GM18505 (cell line): ENCODE measurements at regions not wholly inside any gene's neighbourhood (a gene's known extent, or its start where the extent isn't known, plus 50 kb on each side); places are given as distances from the start of the nearest gene placed in this dataset.

ENCODE experiments used
- ATAC-seq: cut with Tn5 transposase; IDR thresholded peaks from one replicate; pipeline ENCODE4 v1.9.1; 2021; ENCODE audit not compliant: unreplicated experiment
- POLR2A ChIP-seq: IDR thresholded peaks from 4 replicates; pipeline ENCODE4 v1.6.1; 2011; ENCODE audit warnings: borderline replicate concordance; ENCODE audit not compliant: insufficient read depth, insufficient read length; ENCODE audit errors: extremely low read depth

DNA sequence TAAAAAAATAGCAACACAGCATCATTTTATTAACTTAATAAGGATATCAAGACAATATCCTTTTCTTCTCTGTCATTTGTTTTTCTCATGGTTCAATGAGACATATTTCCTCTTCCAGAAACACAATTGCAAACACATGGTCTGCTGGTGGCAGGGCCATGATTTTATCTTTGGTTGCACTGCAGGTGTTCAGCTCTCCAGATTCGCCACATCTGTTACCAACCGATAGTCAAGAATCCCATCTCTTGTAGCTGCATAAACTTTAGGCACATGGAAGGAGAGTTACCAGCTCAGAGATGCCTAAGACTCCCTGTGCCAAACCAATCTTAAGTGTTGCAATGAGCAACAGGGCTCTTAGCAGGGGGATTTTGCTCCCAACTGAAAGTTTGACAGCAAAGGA, 1303.2 kb upstream of the CELF4 start:
- no peak for ATAC-seq
- no peak for TF ChIP-seq POLR2A

DNA sequence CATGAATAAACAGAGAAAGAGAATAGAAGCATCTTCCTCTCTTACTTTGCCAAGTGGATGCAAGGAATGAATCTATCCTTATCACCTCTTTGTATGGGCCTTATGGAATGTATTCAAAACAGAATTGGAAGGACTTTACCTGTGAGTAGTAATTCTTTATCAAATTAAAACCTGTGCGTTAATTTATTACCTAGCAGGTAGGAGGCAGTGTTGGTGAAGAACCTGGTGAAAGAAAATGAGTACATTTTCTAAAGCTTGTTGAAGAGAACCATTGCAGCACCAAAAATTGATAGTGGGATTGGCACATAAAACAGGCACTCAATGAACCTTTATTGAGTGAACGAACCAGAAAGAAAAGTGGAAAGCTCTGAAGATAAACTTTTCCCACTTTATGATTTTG, 1302.1 kb upstream of the CELF4 start:
- TF ChIP-seq POLR2A, result no peak
- no peak for ATAC-seq

DNA sequence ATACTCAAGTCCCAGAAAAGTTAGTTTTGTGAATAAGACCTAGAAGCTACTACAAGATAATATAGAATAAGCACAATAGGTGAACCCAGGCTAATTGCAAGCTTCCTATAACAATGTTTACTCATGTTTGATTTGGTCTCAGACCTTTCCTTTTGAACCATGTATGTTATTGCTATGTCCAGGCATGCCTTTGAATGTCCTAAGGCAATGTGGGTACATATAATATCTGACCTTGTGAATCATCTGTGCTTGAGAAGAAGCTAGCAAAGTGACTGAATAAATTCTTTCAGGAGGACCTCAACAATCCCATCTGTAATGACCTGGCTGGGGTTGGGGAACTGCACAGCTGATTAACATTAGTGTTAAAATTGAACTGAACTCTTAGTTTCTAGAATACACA, 1285.9 kb upstream of the CELF4 start:
- TF ChIP-seq POLR2A, result no peak
- no peak for ATAC-seq

DNA sequence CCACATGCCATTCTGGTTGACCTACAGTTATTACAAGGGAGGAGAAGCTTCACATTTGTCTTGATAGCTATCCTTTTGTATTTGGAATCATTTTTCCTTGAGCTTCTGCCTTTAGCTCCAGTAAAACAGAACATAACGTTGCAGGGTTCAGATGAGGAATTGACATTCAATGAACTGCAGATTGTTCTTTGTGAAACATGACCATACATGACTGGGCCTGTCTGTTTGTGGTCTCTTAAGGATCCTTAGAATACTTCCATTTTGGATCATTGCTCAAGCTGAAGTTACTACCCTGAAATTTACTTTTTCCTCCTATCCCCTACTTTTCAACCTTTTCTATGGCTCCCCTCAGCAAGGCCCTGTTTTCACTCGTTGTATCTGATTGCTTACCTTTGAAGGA, 1281.7 kb upstream of the CELF4 start:
- ATAC-seq, result no peak
- no peak for TF ChIP-seq POLR2A

DNA sequence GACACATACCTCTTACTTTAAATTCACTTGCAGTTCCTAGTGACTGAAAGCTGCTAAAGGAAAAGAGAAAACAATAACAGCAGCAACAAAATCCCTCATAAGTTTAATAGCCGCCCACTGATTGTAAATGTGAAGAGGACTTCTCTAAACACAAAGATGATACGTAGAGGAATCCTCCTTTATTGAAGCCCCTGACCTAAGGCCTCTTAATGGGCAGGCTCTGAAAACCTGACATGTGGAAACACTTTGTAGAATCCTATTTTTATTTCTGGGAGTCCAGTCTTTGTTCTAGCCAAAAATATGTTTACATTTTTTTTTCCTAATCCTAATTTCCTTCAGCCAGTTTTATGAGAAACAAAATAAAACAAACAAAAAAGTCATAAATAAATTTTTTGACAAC, 1277.7 kb upstream of the CELF4 start:
- TF ChIP-seq POLR2A, result no peak
- no peak for ATAC-seq

DNA sequence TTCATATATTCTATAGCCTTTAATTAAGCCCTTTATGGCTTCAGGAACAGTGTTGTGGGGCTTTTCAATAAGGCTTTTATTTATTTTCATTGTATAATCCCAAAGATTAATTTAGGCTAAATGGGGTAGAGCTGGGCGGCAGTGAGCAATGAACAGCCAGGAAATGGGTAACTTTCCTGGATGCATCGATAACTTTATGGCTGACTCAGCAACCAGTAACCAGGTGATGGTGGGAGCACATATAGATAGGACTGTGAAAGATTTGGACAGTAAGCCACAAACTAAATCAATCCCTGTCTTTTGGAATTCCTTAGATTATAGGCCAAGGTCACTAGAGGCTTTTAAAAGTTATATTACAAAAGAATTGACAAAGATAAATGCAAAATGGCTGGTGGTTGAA, 1260.6 kb upstream of the CELF4 start:
- TF ChIP-seq POLR2A, result no peak
- ATAC-seq, result no peak

DNA sequence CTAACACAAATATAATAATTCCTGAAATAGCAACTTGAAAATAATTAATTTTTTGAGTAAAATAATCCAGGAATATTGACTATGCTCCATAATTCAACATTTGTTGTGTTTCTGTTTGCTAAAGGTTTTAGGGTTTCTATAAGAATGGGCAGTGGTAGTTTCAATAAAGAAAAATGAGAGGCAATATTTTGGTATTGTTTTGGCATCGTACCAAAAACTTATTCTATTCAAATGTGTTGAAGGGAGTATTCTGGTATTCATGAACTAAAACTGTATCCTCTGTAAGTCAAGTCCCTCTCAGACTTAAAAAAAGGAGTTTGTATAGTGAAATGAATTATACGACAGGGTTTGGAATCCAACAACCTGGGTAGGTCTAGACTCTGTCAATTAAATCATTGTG, 1245.6 kb upstream of the CELF4 start:
- no peak for ATAC-seq
- TF ChIP-seq POLR2A, result no peak

DNA sequence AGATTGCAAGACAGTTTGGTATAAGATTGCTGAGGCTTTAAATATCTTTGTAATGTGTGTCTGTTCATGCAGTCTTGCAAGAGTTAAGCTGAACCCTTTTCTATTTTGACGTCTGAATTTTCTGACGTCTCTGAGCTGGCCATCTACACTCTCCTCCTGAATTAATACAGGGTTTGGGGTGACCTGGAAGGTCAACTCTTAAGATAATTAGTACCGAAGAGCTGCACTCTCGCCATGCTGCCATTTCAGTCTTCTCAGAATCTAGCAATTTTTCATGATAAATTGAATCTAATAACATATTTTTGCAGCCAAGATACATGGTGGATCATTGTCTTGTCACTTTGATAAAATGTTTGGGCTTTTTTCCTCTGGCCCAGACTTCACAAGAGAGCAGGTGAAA, 1245.2 kb upstream of the CELF4 start:
- ATAC-seq, result no peak
- no peak for TF ChIP-seq POLR2A

DNA sequence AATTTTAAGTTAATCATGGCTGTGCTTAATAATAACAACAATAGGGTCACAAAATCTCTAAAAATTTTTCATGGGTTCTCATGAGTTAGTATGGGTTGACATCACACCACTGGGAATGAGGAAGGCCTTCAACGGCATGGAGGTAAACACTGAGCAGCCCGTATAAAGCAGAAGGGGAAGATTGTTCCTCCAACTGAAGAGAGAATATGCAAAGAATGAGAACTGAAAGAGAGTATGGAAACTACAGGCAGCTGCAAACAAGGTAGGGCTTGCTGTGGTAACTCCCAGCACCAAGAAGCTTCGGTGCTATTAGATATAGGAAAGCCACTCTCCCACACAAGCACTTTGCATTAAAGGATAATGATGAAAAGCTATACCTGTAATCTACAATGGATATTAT, 1242.3 kb upstream of the CELF4 start:
- no peak for ATAC-seq
- no peak for TF ChIP-seq POLR2A

DNA sequence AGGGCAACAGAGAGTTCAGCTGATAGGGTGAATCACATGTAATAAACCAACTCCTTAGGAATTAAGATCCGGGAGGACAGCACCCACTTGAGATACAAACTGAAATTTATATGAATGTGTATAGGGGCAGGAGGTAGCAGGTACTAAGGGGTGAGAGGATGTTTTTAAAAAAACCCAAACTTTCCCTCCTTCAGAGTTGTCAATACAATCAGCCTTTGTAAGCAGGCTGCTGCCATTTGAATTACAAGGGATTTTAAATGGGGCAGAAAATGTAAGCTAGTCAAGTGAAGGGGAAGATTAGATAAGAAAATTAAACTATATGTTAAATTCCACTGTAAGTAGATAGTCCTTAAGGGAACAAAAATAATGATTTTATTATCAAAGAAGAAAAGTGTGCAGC, 1239.7 kb upstream of the CELF4 start:
- no peak for ATAC-seq

DNA sequence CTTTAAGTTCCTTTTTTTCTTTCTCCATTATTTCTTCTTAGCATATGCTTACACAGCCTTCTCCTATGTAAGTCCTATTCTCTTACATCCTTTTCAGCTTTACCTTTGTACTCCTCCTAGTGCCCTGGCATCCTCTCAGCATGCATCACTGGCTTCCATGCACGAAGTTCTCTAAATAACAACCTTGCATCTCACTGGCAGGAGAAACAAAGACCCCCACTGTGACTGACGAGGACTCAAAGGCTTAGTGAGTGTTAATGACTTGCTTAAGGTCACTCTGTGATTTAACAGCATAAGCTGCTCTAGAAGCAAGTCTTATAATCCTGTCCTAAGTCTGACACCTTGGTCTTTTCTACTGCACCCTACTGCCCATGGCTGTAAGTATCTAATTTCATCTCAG, 1236.0 kb upstream of the CELF4 start:
- no peak for ATAC-seq
- TF ChIP-seq POLR2A, result no peak

More for the DNA sequence above, 1239.7 kb upstream of the CELF4 start:
- TF ChIP-seq POLR2A, result no peak

DNA sequence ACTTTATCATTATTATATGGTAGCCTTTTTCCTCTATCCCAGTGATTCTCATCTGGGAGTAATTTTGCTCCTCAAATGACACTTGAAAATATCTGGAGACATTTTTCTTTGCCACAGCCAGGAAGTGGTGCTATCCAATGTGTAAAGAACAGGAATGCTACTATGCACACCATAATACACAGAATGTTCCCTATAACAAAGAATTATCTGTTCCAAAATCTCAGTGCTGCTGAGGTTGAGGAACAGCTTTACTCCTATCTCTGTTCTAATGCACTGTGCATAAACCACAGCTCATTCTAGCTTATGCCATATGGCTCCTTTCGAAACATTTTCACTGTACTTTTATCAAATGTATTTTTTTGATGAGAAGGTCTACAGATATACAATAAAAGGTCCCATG, 1231.2 kb upstream of the CELF4 start:
- no peak for TF ChIP-seq POLR2A

DNA sequence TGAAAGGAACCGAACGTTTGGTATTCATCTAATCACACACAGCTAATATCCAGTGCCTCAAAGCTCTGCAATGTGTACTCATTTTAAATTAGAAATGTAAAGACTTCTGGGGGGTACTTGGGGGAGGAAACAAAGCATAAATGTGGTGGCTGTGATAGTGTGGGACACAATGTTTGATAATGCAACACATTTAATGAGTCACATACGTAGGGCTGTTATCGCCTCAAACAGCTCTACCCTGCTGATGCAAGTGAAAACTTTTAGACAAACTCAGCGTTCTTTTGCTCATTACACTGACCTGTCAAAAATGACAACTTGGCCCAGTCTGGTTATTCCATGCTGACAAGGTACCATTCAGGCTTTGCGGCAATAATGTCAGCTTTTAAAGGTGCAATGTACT, 1227.1 kb upstream of the CELF4 start:
- no peak for TF ChIP-seq POLR2A
- no peak for ATAC-seq

More for the DNA sequence above, 1231.2 kb upstream of the CELF4 start:
- no peak for ATAC-seq

DNA sequence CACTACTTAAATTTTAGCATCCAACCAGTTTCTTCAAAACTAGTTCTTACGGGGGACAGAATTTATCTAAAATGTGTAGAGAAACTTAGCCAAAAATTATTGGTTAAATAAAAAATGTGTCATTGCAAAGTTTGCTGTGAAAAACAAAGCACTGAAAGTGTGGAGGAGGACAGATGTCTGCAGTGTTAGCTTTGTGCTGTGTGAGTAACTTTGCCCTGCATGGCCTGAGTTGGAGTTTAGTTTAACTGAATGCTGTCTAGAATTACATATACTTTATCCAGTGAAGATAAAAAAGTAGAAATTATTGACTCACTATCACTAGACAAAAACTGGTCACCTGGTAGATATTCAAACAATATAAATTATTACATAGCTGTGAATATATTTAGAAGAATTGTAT, 1225.2 kb upstream of the CELF4 start:
- TF ChIP-seq POLR2A, result no peak
- no peak for ATAC-seq

DNA sequence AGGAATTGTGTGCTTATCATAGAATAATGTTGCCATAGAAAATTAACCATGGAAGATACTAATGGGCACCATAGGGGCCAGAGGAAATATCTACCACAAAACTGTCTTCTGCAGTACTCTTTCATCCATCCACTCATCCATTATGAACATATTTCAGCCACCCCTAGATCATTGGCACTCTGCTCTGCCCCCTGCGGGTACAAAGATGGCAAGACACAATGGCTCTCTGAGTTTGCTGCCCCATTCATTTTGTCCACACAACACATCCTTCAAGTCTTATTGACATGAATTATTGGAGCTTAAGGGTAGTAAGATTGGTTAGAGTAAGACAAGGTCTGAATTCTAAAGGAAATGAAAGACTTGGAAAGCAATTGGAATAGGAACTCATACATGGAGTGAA, 1224.7 kb upstream of the CELF4 start:
- no peak for TF ChIP-seq POLR2A
- no peak for ATAC-seq
